K562 (cell line): ENCODE measurements at regions not wholly inside any gene's neighbourhood (a gene's known extent, or its start where the extent isn't known, plus 50 kb on each side); places are given as distances from the start of the nearest gene placed in this dataset.
"Not testable (repeated sequence)": the region's sequence is repeated elsewhere in the genome, so short reads cannot be mapped to it uniquely, and the experiment has no call there.

Source experiments
- ATAC-seq: fragments of 200-7000 bp; cut with Tn5 transposase; 3 replicates; pipeline ENCODE4 v1.9.1; 2020; ENCODE audit warnings: moderate library complexity
- BruUV-seq: library from RNA; stranded (reverse); fragments of 400-500 nt; replicated peaks from 2 replicates; lab custom pipeline; 2021; lab: Mats Ljungman, UMichigan
- CTCF ChIA-PET: fragments of 300-600 bp; formaldehyde crosslinking; extraction: SDS; loops from one replicate; lab custom pipeline; 2021; ENCODE audit warnings: low intra/inter-chr PET ratio; lab: Yijun Ruan, JAX
- POLR2A ChIA-PET: fragments of 300-600, 350-650 bp; sonication (Branson Sonifier 250); formaldehyde crosslinking; extraction: SDS; loops from one replicate; lab custom pipeline; 2021; ENCODE audit warnings: antibody characterized with exemption, inconsistent platforms; lab: Yijun Ruan, JAX
- DNase-seq, 4 experiments: peaks; one replicate each; pipeline versions ENCODE4 v3.0.0 to v3.0.0-alpha.2; 2011 to 2018; ENCODE audit warnings: low spot score in 3 of 4, mixed read lengths in 3 of 4; ENCODE audit errors: extremely low read depth in 1 of 4
- FAIRE-seq: peaks from 2 replicates; lab custom pipeline; 2011; peaks lifted over from hg19 to GRCh38; lab: Jason Lieb, UNC
- H2AFZ ChIP-seq: 2 replicates; pipeline ENCODE4 v1.6.0; 2011; ENCODE audit warnings: low read depth, low read length, control low read depth, inconsistent platforms
- H3K27ac ChIP-seq: fragments of 200-600 bp; 3 replicates; pipeline ENCODE4 v1.8.0; 2011; ENCODE audit warnings: low read depth, mild to moderate bottlenecking, control low read depth, inconsistent platforms, low read length, moderate library complexity, mixed read lengths; ENCODE audit errors: extremely low read depth
- H3K27me3 ChIP-seq, 2 experiments: fragments of 300-600 bp in 1 of 2; 2 replicates in 1 of 2; 3 replicates in 1 of 2; pipeline versions ENCODE4 v1.6.0 to v1.8.0; 2011; ENCODE audit warnings: inconsistent platforms in 2 of 2, low read length in 2 of 2, mild to moderate bottlenecking in 1 of 2, mixed read lengths in 1 of 2, moderate library complexity in 1 of 2; ENCODE audit not compliant: control insufficient read depth in 2 of 2, insufficient read depth in 2 of 2
- H3K36me3 ChIP-seq: fragments of 300-600 bp; 3 replicates; pipeline ENCODE4 v1.8.0; 2011; ENCODE audit warnings: mild to moderate bottlenecking, low read length, inconsistent platforms; ENCODE audit not compliant: control insufficient read depth, insufficient read depth
- H3K4me1 ChIP-seq, 2 experiments: fragments of 200-600 bp in 1 of 2; replicated peaks in 1 of 2; 2 replicates in 1 of 2; 3 replicates in 1 of 2; pipeline versions ENCODE4 v1.5.1 to v1.8.0; 2011; ENCODE audit warnings: inconsistent platforms in 2 of 2, low read length in 2 of 2, mild to moderate bottlenecking in 1 of 2, mixed read lengths in 1 of 2, moderate library complexity in 1 of 2; ENCODE audit not compliant: control insufficient read depth in 2 of 2, insufficient read depth in 2 of 2
- H3K4me2 ChIP-seq: 2 replicates; pipeline ENCODE4 v1.6.1; 2011; ENCODE audit warnings: low read length, control low read depth, inconsistent platforms, mixed read lengths; ENCODE audit not compliant: insufficient read depth
- H3K4me3 ChIP-seq: fragments of 200-600 bp; sonication (generic), shearing (Covaris generic); 2 replicates; pipeline ENCODE4 v1.5.1; 2016; ENCODE audit warnings: control low read depth, inconsistent platforms
- H3K79me2 ChIP-seq: fragments of 200-600 bp; 3 replicates; pipeline ENCODE4 v1.8.0; 2011; ENCODE audit warnings: low read length, inconsistent platforms; ENCODE audit not compliant: control insufficient read depth, insufficient read depth
- H3K9ac ChIP-seq, 2 experiments: 2 replicates each; pipeline versions ENCODE4 v1.6.0 to v1.6.1; 2011; ENCODE audit warnings: low read depth in 2 of 2, low read length in 2 of 2, control low read depth in 1 of 2, inconsistent platforms in 1 of 2, mild to moderate bottlenecking in 1 of 2, mixed read lengths in 1 of 2; ENCODE audit not compliant: insufficient read depth in 1 of 2
- H3K9me1 ChIP-seq: one replicate; pipeline ENCODE4 v1.6.0; 2011; ENCODE audit warnings: inconsistent platforms, mild to moderate bottlenecking, low read length, moderate library complexity; ENCODE audit not compliant: control insufficient read depth, insufficient read depth
- H3K9me3 ChIP-seq: replicated peaks from 2 replicates; pipeline ENCODE4 v1.5.1; 2011; ENCODE audit warnings: low read depth, low read length, inconsistent platforms; ENCODE audit not compliant: control insufficient read depth, insufficient read depth
- H4K20me1 ChIP-seq: replicated peaks from 2 replicates; pipeline ENCODE4 v1.6.1; 2011; ENCODE audit warnings: low read length, inconsistent platforms, mixed read lengths; ENCODE audit not compliant: control insufficient read depth, insufficient read depth
- WGBS: fragments of 100-300 bp; shearing (Covaris generic); methylation state at CpG from one replicate; pipeline ENCODE4 v1.1.6; 2016; ENCODE audit warnings: low coverage, mixed read lengths; ENCODE audit not compliant: insufficient coverage; ENCODE audit errors: missing lambda C conversion rate; 5-methylcytosine and 5-hydroxymethylcytosine counted together
- in situ Hi-C: fragments of 300-500 bp; cut with MboI; formaldehyde crosslinking; loops from 4 replicates; pipeline ENCODE4 v1.15.0; 2018; ENCODE audit warnings: inconsistent platforms, mixed read lengths
- intact Hi-C: fragments of 100-400 bp; cut with micrococcal nuclease; formaldehyde crosslinking; loops from 2 replicates; pipeline ENCODE4 v1.14.2; 2022

DNA sequence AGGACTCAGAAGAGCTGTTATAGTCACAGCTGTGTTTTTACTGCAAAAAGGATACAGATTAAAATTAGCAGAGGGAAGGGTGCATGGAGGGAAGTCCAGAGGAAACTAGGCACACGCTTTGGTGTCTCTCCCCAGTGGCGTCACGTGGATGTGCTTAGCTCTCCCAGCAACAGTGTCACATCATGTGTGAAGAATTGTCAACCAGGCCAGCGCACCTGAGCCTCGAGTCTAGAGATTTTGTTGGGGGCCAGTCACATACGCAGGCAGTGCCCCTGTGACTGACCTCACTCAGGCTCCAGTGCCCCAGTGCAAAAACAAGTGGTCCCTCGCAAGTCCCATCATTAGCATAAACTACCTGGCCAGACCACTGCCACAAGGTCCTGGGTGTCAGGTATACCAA lies 73.2 kb downstream of the GOLGA8M start:
- H2AFZ ChIP-seq, H3K79me2 ChIP-seq, CTCF ChIA-PET, H3K4me3 ChIP-seq, H3K9ac ChIP-seq, H3K9me3 ChIP-seq, H3K9me1 ChIP-seq, in situ Hi-C loops, H3K36me3 ChIP-seq, DNase-seq, H3K4me2 ChIP-seq, FAIRE-seq, ATAC-seq, POLR2A ChIA-PET, H3K27ac ChIP-seq, H3K4me1 ChIP-seq, H4K20me1 ChIP-seq, BruUV-seq, intact Hi-C loops, H3K27me3 ChIP-seq: not testable (repeated sequence)
- WGBS: 100% methylated on average over 1 of the region's 7 CpGs
